DOHH2 (cell line): ENCODE measurements at regions not wholly inside any gene's neighbourhood (a gene's known extent, or its start where the extent isn't known, plus 50 kb on each side); places are given as distances from the start of the nearest gene placed in this dataset.

Experiments used
- EZH2phosphoT487 ChIP-seq: fragments of 200-600 bp; sonication (generic); IDR thresholded peaks from 2 replicates; pipeline ENCODE4 v1.6.1; 2017; ENCODE audit warnings: borderline replicate concordance, mild to moderate bottlenecking, antibody characterized with exemption, low read length, moderate library complexity, mixed read lengths
- TF ChIP-seq, protein P1 (sequence below): fragments of 200-600 bp; sonication (generic); IDR thresholded peaks from one replicate; pipeline ENCODE4 v1.5.1; 2014; ENCODE audit warnings: antibody characterized with exemption, mild to moderate bottlenecking, low read depth, low read length; ENCODE audit not compliant: poor library complexity, severe bottlenecking

DNA sequence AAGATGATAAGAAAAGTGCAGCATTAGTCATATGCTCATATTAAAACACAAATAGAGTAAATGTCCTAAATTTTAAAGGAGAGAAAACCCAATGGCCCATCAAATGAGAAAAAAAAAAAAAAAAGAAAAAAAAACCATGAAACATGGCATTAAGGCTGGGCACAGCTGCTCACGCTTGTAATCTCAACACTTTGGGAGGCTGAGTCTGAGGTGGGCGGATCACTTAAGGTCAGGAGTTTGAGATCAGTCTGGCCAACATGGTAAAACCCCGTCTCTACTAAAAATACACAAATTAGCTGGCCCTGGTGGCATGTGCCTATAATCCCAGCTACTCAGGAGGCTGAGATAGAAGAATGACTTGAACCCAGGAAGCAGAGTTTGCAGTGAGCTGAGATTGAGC, 515.5 kb upstream of the ANO3 start:
- TF ChIP-seq, protein P1, sequence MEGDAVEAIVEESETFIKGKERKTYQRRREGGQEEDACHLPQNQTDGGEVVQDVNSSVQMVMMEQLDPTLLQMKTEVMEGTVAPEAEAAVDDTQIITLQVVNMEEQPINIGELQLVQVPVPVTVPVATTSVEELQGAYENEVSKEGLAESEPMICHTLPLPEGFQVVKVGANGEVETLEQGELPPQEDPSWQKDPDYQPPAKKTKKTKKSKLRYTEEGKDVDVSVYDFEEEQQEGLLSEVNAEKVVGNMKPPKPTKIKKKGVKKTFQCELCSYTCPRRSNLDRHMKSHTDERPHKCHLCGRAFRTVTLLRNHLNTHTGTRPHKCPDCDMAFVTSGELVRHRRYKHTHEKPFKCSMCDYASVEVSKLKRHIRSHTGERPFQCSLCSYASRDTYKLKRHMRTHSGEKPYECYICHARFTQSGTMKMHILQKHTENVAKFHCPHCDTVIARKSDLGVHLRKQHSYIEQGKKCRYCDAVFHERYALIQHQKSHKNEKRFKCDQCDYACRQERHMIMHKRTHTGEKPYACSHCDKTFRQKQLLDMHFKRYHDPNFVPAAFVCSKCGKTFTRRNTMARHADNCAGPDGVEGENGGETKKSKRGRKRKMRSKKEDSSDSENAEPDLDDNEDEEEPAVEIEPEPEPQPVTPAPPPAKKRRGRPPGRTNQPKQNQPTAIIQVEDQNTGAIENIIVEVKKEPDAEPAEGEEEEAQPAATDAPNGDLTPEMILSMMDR: no peak
- no peak for TF ChIP-seq EZH2phosphoT487
